NCI-H1694 (cell line): ENCODE measurements at regions not wholly inside any gene's neighbourhood (a gene's known extent, or its start where the extent isn't known, plus 50 kb on each side); places are given as distances from the start of the nearest gene placed in this dataset.

Experiments used
- DNase-seq: peaks from one replicate; lab custom pipeline; 2025; lab: John Stamatoyannopoulos, UW

GRCh38 chr17:62882284-62882683 lies 74.2 kb upstream of the MARCHF10 start:
- DNase-seq: no peak

- no peak for DNase-seq
These were observed 72.0 kb upstream of the MARCHF10 start for GRCh38 chr17:62880120-62880519.

GRCh38 chr17:62876673-62877405 lies 68.7 kb upstream of the MARCHF10 start:
- no peak for DNase-seq

GRCh38 chr17:62876063-62876462 lies 67.9 kb upstream of the MARCHF10 start:
- no peak for DNase-seq

GRCh38 chr17:62875296-62875695 lies 67.2 kb upstream of the MARCHF10 start:
- no peak for DNase-seq

GRCh38 chr17:62871291-62871690 lies 63.2 kb upstream of the MARCHF10 start:
- no peak for DNase-seq

GRCh38 chr17:62870552-62870971 lies 62.4 kb upstream of the MARCHF10 start:
- DNase-seq: peak; percentile 70

GRCh38 chr17:62870030-62870541 lies 62.0 kb upstream of the MARCHF10 start:
- peak; percentile 79 for DNase-seq

- no peak for DNase-seq
These were observed 60.6 kb upstream of the MARCHF10 start for GRCh38 chr17:62868723-62869122.

- no peak for DNase-seq
These were observed 59.9 kb upstream of the MARCHF10 start for GRCh38 chr17:62868008-62868407.

- DNase-seq: no peak
These were observed 59.2 kb upstream of the MARCHF10 start for GRCh38 chr17:62867303-62867702.

- DNase-seq: no peak
These were observed 58.4 kb upstream of the MARCHF10 start for GRCh38 chr17:62866471-62866870.

GRCh38 chr17:62865586-62865985 lies 57.5 kb upstream of the MARCHF10 start:
- no peak for DNase-seq

GRCh38 chr17:62862251-62862650 lies 54.1 kb upstream of the MARCHF10 start:
- DNase-seq: no peak

- DNase-seq: no peak
These were observed 53.1 kb upstream of the MARCHF10 start for GRCh38 chr17:62860962-62861873.

- DNase-seq: no peak
These were observed 51.0 kb upstream of the MARCHF10 start for GRCh38 chr17:62859146-62859545.
